ENCODE measurements at regions not wholly inside any gene's neighbourhood (a gene's known extent, or its start where the extent isn't known, plus 50 kb on each side); places are given as distances from the start of the nearest gene placed in this dataset.

DNA sequence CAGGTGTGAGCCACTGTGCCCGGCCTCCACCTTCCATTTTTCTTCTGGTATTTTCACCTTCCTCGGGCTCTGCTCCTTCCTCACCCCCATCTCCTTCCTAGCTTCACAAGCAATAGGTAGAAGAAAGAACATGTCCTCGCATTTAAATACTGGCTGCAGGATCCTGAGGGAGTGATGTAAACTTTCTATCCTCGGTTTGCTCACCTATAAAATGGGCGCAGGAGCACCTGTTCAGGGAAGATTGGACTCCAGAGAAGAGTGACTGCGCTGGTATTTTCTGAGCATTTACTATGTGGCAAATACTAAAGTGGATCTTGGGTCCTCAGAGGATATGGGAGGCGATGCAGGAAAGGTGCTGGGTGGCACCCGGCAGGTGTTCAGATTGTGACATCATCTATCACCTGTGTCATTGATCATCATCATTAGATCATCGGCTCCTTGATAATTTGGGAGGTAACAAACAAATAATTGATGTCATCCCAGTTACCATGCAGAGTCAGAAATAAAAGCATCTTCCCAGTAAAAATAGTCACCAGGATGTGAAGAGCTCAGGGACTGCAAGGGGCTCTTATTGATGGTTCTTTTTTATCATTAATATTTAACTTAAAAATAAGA is 72.8 kb downstream of the FOXL1 start:
- H3K27ac ChIP-seq (ENCODE audit: control insufficient read depth, insufficient read depth) = no peak overlapping the region
- in situ Hi-C loops (cut with MboI) = no loop called here
- H3K4me1 ChIP-seq (ENCODE audit: control insufficient read depth, insufficient read depth, low read length) = no peaks in the 10 kb centered on the region
- TF ChIP-seq ZNF217 (IDR thresholded peaks at IDR 0.05) = no peak
- no peak for TF ChIP-seq CREB1 (IDR thresholded peaks at IDR 0.05; ENCODE audit: low read depth)
- TF ChIP-seq CREM (IDR thresholded peaks at IDR 0.05; ENCODE audit: low read depth) = no peak
- TF ChIP-seq, protein P1, sequence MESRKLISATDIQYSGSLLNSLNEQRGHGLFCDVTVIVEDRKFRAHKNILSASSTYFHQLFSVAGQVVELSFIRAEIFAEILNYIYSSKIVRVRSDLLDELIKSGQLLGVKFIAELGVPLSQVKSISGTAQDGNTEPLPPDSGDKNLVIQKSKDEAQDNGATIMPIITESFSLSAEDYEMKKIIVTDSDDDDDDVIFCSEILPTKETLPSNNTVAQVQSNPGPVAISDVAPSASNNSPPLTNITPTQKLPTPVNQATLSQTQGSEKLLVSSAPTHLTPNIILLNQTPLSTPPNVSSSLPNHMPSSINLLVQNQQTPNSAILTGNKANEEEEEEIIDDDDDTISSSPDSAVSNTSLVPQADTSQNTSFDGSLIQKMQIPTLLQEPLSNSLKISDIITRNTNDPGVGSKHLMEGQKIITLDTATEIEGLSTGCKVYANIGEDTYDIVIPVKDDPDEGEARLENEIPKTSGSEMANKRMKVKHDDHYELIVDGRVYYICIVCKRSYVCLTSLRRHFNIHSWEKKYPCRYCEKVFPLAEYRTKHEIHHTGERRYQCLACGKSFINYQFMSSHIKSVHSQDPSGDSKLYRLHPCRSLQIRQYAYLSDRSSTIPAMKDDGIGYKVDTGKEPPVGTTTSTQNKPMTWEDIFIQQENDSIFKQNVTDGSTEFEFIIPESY (IDR thresholded peaks at IDR 0.05) = no peak
- TF ChIP-seq, protein P2, sequence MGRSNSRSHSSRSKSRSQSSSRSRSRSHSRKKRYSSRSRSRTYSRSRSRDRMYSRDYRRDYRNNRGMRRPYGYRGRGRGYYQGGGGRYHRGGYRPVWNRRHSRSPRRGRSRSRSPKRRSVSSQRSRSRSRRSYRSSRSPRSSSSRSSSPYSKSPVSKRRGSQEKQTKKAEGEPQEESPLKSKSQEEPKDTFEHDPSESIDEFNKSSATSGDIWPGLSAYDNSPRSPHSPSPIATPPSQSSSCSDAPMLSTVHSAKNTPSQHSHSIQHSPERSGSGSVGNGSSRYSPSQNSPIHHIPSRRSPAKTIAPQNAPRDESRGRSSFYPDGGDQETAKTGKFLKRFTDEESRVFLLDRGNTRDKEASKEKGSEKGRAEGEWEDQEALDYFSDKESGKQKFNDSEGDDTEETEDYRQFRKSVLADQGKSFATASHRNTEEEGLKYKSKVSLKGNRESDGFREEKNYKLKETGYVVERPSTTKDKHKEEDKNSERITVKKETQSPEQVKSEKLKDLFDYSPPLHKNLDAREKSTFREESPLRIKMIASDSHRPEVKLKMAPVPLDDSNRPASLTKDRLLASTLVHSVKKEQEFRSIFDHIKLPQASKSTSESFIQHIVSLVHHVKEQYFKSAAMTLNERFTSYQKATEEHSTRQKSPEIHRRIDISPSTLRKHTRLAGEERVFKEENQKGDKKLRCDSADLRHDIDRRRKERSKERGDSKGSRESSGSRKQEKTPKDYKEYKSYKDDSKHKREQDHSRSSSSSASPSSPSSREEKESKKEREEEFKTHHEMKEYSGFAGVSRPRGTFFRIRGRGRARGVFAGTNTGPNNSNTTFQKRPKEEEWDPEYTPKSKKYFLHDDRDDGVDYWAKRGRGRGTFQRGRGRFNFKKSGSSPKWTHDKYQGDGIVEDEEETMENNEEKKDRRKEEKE (IDR thresholded peaks at IDR 0.05) = no peak
- no peak for TF ChIP-seq ZSCAN29 (IDR thresholded peaks at IDR 0.05)
- TF ChIP-seq, protein P3, sequence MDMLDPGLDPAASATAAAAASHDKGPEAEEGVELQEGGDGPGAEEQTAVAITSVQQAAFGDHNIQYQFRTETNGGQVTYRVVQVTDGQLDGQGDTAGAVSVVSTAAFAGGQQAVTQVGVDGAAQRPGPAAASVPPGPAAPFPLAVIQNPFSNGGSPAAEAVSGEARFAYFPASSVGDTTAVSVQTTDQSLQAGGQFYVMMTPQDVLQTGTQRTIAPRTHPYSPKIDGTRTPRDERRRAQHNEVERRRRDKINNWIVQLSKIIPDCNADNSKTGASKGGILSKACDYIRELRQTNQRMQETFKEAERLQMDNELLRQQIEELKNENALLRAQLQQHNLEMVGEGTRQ (IDR thresholded peaks at IDR 0.05; ENCODE audit: borderline replicate concordance, low read depth, low read length) = no peak
- no peak for TF ChIP-seq RCOR1 (conservative IDR thresholded peaks at IDR 0.05; ENCODE audit: low read depth, low read length)
- no peak for TF ChIP-seq CHD4 (IDR thresholded peaks at IDR 0.05)
- TF ChIP-seq FOS (IDR thresholded peaks at IDR 0.05; ENCODE audit: borderline replicate concordance, extremely low read depth, insufficient read length) = no peak
- TF ChIP-seq POLR2AphosphoS2 (IDR thresholded peaks at IDR 0.05; ENCODE audit: low read depth, low read length) = no peak
- DNase-seq (ENCODE audit: low read depth, low spot score) (no peak), FAIRE-seq (no peak), ATAC-seq (no peak)
- no peak overlapping the region for H3K4me3 ChIP-seq
- POLR2A ChIA-PET = no interaction called here
- H3K9me3 ChIP-seq (replicated peaks; ENCODE audit: control insufficient read depth, insufficient read depth, low read length) = no peaks in the 10 kb centered on the region
- no peak overlapping the region for H3K4me2 ChIP-seq (ENCODE audit: control insufficient read depth, insufficient read depth)
- H3K79me2 ChIP-seq (ENCODE audit: control insufficient read depth, insufficient read depth, low read length) = no peaks in the 10 kb centered on the region
- intact Hi-C loops (cut with micrococcal nuclease; ENCODE audit: unreplicated experiment) = no loop called here
- CTCF ChIA-PET = no interaction called here
- no peak overlapping the region for H3K9ac ChIP-seq (ENCODE audit: control insufficient read depth, insufficient read depth, low read length)
- no peak overlapping the region for H2AFZ ChIP-seq (ENCODE audit: control insufficient read depth, low read depth, low read length)
- no peaks in the 10 kb centered on the region for H3K27me3 ChIP-seq (replicated peaks in 1 of 2; ENCODE audit: control insufficient read depth in 2 of 2, insufficient read depth in 2 of 2, low read length in 1 of 2)
- no peaks in the 10 kb centered on the region for H3K36me3 ChIP-seq (ENCODE audit: control insufficient read depth in 2 of 2, insufficient read depth in 2 of 2, low read length in 1 of 2)
- RAD21 ChIA-PET (ENCODE audit: unreplicated experiment) = no interaction called here
- SMC1A ChIA-PET (ENCODE audit: uncharacterized antibody, unreplicated experiment) = interaction anchor here (1.0 kb wide), 1 partner anchor 14 kb away, joined by 3 read pairs; no protein-coding TSS in a partner anchor
- no TSS peak for BruUV-seq (replicated peaks)
- WGBS (ENCODE audit: insufficient coverage, insufficient replicate concordance, low lambda C conversion rate, missing lambda C conversion rate) = 32% methylated on average over 9 of the region's 9 CpGs
- H4K20me1 ChIP-seq (ENCODE audit: control insufficient read depth, insufficient read depth) = no peaks in the 10 kb centered on the region
